CD4-positive, alpha-beta T cell (primary cell): ENCODE measurements at regions not wholly inside any gene's neighbourhood (a gene's known extent, or its start where the extent isn't known, plus 50 kb on each side); places are given as distances from the start of the nearest gene placed in this dataset.

Source experiments
- ATAC-seq: fragments of 200-7000 bp; cut with Tn5 transposase; one replicate; pipeline ENCODE4 v1.10.0; 2022; ENCODE audit warnings: mild to moderate bottlenecking; ENCODE audit not compliant: poor library complexity
- CTCF ChIA-PET: fragments of 350-600 bp; sonication (Branson Sonifier 250); formaldehyde crosslinking; loops from one replicate; lab custom pipeline; 2021; ENCODE audit warnings: antibody characterized with exemption, inconsistent platforms; lab: Charles Lee
- POLR2A ChIA-PET: fragments of 350-600 bp; sonication (Branson Sonifier 250); formaldehyde crosslinking; loops from one replicate; lab custom pipeline; 2021; ENCODE audit warnings: antibody characterized with exemption, inconsistent platforms; lab: Charles Lee
- DNase-seq, 14 experiments: peaks; one replicate each; pipeline ENCODE4 v3.0.0-alpha.2; 2013 to 2020; ENCODE audit warnings: mixed read lengths in 2 of 14
- H3K27ac ChIP-seq, 2 donors: one replicate each; pipeline versions ENCODE4 v1.5.1 to v1.7.0; 2013; ENCODE audit warnings: low read length in 2 of 2, low read depth in 1 of 2, mild to moderate bottlenecking in 1 of 2
- H3K27me3 ChIP-seq, 2 experiments: 1 replicate in 1 of 2; 2 replicates in 1 of 2; pipeline versions ENCODE4 v1.6.1 to v1.7.0; 2013; ENCODE audit warnings: low read length in 2 of 2, control low read depth in 1 of 2, mild to moderate bottlenecking in 1 of 2, moderate library complexity in 1 of 2; ENCODE audit not compliant: insufficient read depth in 2 of 2, control insufficient read depth in 1 of 2
- H3K36me3 ChIP-seq: one replicate; pipeline ENCODE4 v1.6.1; 2013; ENCODE audit warnings: low read length, control low read depth; ENCODE audit not compliant: insufficient read depth
- H3K4me1 ChIP-seq: one replicate; pipeline ENCODE4 v1.6.1; 2013; ENCODE audit warnings: low read length, control low read depth; ENCODE audit not compliant: insufficient read depth
- H3K4me3 ChIP-seq: one replicate; pipeline ENCODE4 v1.5.1; 2013; ENCODE audit warnings: mild to moderate bottlenecking, low read length, moderate library complexity
- H3K9me3 ChIP-seq, 2 experiments: 1 replicate in 1 of 2; 2 replicates in 1 of 2; pipeline versions ENCODE4 v1.6.1 to v1.7.0; 2013; ENCODE audit warnings: low read length in 2 of 2, mild to moderate bottlenecking in 2 of 2, control low read depth in 1 of 2, moderate library complexity in 1 of 2; ENCODE audit not compliant: control insufficient read depth in 1 of 2, insufficient read depth in 1 of 2
- H3K27ac Mint-ChIP-seq: one replicate; pipeline ENCODE4 v1.8.0; 2020; ENCODE audit warnings: mixed read lengths
- H3K27me3 Mint-ChIP-seq: one replicate; pipeline ENCODE4 v1.8.0; 2021; ENCODE audit warnings: mixed read lengths
- H3K36me3 Mint-ChIP-seq: one replicate; pipeline ENCODE4 v1.8.0; 2021; ENCODE audit warnings: low read depth, mixed read lengths
- H3K4me1 Mint-ChIP-seq: one replicate; pipeline ENCODE4 v1.8.0; 2021; ENCODE audit warnings: low read depth, mixed read lengths
- H3K4me3 Mint-ChIP-seq: one replicate; pipeline ENCODE4 v1.8.0; 2020; ENCODE audit warnings: mild to moderate bottlenecking, mixed read lengths
- H3K9me3 Mint-ChIP-seq: one replicate; pipeline ENCODE4 v1.8.0; 2020; ENCODE audit warnings: mixed read lengths
- CTCF ChIP-seq: fragments of 200-600 bp; IDR thresholded peaks from one replicate; pipeline ENCODE4 v1.8.0; 2022; ENCODE audit warnings: antibody characterized with exemption, mild to moderate bottlenecking
- intact Hi-C, 2 experiments: fragments of 100-400 bp; cut with DNase I in 1 of 2; cut with micrococcal nuclease in 1 of 2; formaldehyde crosslinking; loops; one replicate each; pipeline versions ENCODE4 v1.15.1 to v1.9.0; 2023 to 2025; cut with DNase I, micrococcal nuclease

GRCh38 chr10:83824099-83824498 is 315.2 kb upstream of the GHITM start:
- Histone ChIP-seq H3K4me1 (no peaks in the 10 kb centered on the region), H3K9me3 (peaks cover 0 to 6% of the 10 kb centered on the region in 2 experiments), H3K36me3 (no peaks in the 10 kb centered on the region), H3K27me3 (no peaks in the 10 kb centered on the region), H3K27ac (no peak overlapping the region), H3K4me3 (no peak overlapping the region)
- ChIA-PET CTCF (no interaction called here), POLR2A (no interaction called here)
- ATAC-seq = no peak
- no peak overlapping the region for H3K27ac Mint-ChIP-seq
- H3K4me1 Mint-ChIP-seq = no peaks in the 10 kb centered on the region
- H3K27me3 Mint-ChIP-seq = no peaks in the 10 kb centered on the region
- intact Hi-C loops = no loop called here
- no peak overlapping the region for H3K4me3 Mint-ChIP-seq
- TF ChIP-seq CTCF = no peak
- no peaks in the 10 kb centered on the region for H3K36me3 Mint-ChIP-seq
- DNase-seq = no peak
- peaks cover 2% of the 10 kb centered on the region for H3K9me3 Mint-ChIP-seq

- no peaks in the 10 kb centered on the region for H3K9me3 ChIP-seq
- no peak overlapping the region for H3K4me3 ChIP-seq
- Mint-ChIP-seq H3K4me3 (no peak overlapping the region), H3K4me1 (no peaks in the 10 kb centered on the region), H3K27me3 (no peaks in the 10 kb centered on the region), H3K27ac (no peak overlapping the region), H3K9me3 (peaks cover 5% of the 10 kb centered on the region), H3K36me3 (no peaks in the 10 kb centered on the region)
- intact Hi-C loops = no loop called here
- H3K36me3 ChIP-seq = no peaks in the 10 kb centered on the region
- no peaks in the 10 kb centered on the region for H3K27me3 ChIP-seq
- ATAC-seq (no peak), DNase-seq (no peak)
- H3K27ac ChIP-seq = no peak overlapping the region
- no peak for TF ChIP-seq CTCF
- H3K4me1 ChIP-seq = no peaks in the 10 kb centered on the region
- ChIA-PET CTCF (no interaction called here), POLR2A (no interaction called here)
Measured at GRCh38 chr10:83834096-83834495, 305.2 kb upstream of the GHITM start.

GRCh38 chr10:83835945-83836745 is 303.2 kb upstream of the GHITM start:
- intact Hi-C loops = no loop called here
- no peak for DNase-seq
- no peak overlapping the region for H3K4me3 Mint-ChIP-seq
- no peaks in the 10 kb centered on the region for H3K36me3 Mint-ChIP-seq
- H3K27me3 ChIP-seq = no peaks in the 10 kb centered on the region
- no peaks in the 10 kb centered on the region for H3K4me1 ChIP-seq
- H3K27ac Mint-ChIP-seq = no peak overlapping the region
- no peak for ATAC-seq
- TF ChIP-seq CTCF = no peak
- ChIA-PET POLR2A (no interaction called here), CTCF (no interaction called here)
- H3K9me3 ChIP-seq = no peaks in the 10 kb centered on the region
- H3K27me3 Mint-ChIP-seq = no peaks in the 10 kb centered on the region
- no peak overlapping the region for H3K4me3 ChIP-seq
- H3K36me3 ChIP-seq = no peaks in the 10 kb centered on the region
- H3K9me3 Mint-ChIP-seq = no peaks in the 10 kb centered on the region
- H3K4me1 Mint-ChIP-seq = no peaks in the 10 kb centered on the region
- H3K27ac ChIP-seq = no peak overlapping the region
